ENCODE measurements at regions not wholly inside any gene's neighbourhood (a gene's known extent, or its start where the extent isn't known, plus 50 kb on each side); places are given as distances from the start of the nearest gene placed in this dataset.

DNA sequence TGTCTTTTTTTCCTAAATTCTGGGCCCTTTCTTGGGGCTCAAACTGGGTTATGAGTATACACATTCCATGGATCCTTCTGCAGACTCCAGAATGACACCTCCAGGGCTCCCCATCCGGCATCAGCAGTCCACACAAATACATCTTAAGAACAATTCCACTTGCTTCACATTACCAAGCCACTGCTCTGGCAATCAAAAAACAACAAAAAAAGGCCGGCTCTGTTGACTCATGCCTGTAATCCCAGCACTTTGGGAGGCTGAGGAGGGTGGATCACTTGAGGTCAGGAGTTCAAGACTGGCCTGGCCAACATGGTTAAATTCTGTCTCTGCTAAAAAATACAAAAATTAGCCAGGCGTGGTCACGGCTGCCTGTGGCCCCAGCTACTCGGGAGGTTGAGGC, 49.9 kb upstream of the LPP start:
- H3K4me2 ChIP-seq (ENCODE audit: low read depth, low read length): no peak overlapping the region
- H3K14ac ChIP-seq (replicated peaks; ENCODE audit: low read depth, low read length): no peak overlapping the region
- no peak overlapping the region for H2BK20ac ChIP-seq (ENCODE audit: low read depth, low read length)
- H3K27me3 ChIP-seq (ENCODE audit: control insufficient read depth, insufficient read depth, low read length): peaks cover 2% of the 10 kb centered on the region; the same call in 1 of the 2 replicates
- no peak overlapping the region for H4K5ac ChIP-seq (ENCODE audit: low read depth, low read length)
- no peak overlapping the region for H2AK9ac ChIP-seq (replicated peaks; ENCODE audit: low read depth, low read length, poor library complexity)
- POLR2A ChIA-PET (ENCODE audit: unreplicated experiment): no interaction called here
- H3K18ac ChIP-seq (ENCODE audit: low read depth, low read length): no peak overlapping the region
- dilution Hi-C loops (cut with HindIII; ENCODE audit: low sequenced_read_pairs, unreplicated experiment): no loop called here
- no peak overlapping the region for H3K56ac ChIP-seq (ENCODE audit: extremely low read depth, insufficient read depth, low read length)
- no peaks in the 10 kb centered on the region for H3K79me1 ChIP-seq (ENCODE audit: low read depth in 1 of 2, low read length in 2 of 2)
- H3K4me3 ChIP-seq (ENCODE audit: insufficient read depth, low read depth, low read length): no peak overlapping the region
- H3K9me3 ChIP-seq (ENCODE audit: control insufficient read depth, insufficient read depth, low read length): peaks cover 2% of the 10 kb centered on the region
- ATAC-seq (ENCODE audit: low read depth): peak; percentile 35; the same call in 1 of the 2 replicates
- in situ Hi-C loops (cut with MboI; ENCODE audit: low sequenced_read_pairs): no loop called here
- H2BK120ac ChIP-seq (ENCODE audit: low read depth, low read length): no peak overlapping the region
- intact Hi-C loops (cut with micrococcal nuclease): no loop called here
- H3K9me1 ChIP-seq (ENCODE audit: insufficient read depth, low read length): no peaks in the 10 kb centered on the region
- H4K91ac ChIP-seq (ENCODE audit: insufficient read depth, low read depth, low read length): no peak overlapping the region
- no peak overlapping the region for H2BK15ac ChIP-seq (ENCODE audit: low read depth, low read length)
- H2AK5ac ChIP-seq (ENCODE audit: low read depth, low read length): no peak overlapping the region
- no peak overlapping the region for H2AFZ ChIP-seq (replicated peaks; ENCODE audit: low read length, poor library complexity)
- BruUV-seq (replicated peaks): no TSS peak
- no peak overlapping the region for H3K23ac ChIP-seq (ENCODE audit: low read depth, low read length)
- WGBS, 2 experiments (ENCODE audit: extremely low coverage in 2 of 2, insufficient read length in 1 of 2): no CpG with 5 or more reads among the region's 5 CpGs
- no peak overlapping the region for H2BK5ac ChIP-seq (ENCODE audit: low read depth, low read length, poor library complexity, severe bottlenecking)
- no peak overlapping the region for H3K27ac ChIP-seq (ENCODE audit: insufficient read depth, low read length)
- H3K4me1 ChIP-seq (ENCODE audit: control insufficient read depth, insufficient read depth, low read length): 0 out of 2 replicates have a peak, but pooled peaks cover 2% of the 10 kb centered on the region
- H4K8ac ChIP-seq (ENCODE audit: low read depth in 2 of 2, low read length in 2 of 2): no peak overlapping the region
- no peak overlapping the region for H3K4ac ChIP-seq (ENCODE audit: low read depth, low read length)
- DNase-seq: peak; percentile 25
- H3K9ac ChIP-seq (ENCODE audit: low read depth, low read length): no peak overlapping the region
- CTCF ChIA-PET: no interaction called here
- no peaks in the 10 kb centered on the region for H4K20me1 ChIP-seq (ENCODE audit: insufficient read depth, low read length)
- TF ChIP-seq, protein P1, sequence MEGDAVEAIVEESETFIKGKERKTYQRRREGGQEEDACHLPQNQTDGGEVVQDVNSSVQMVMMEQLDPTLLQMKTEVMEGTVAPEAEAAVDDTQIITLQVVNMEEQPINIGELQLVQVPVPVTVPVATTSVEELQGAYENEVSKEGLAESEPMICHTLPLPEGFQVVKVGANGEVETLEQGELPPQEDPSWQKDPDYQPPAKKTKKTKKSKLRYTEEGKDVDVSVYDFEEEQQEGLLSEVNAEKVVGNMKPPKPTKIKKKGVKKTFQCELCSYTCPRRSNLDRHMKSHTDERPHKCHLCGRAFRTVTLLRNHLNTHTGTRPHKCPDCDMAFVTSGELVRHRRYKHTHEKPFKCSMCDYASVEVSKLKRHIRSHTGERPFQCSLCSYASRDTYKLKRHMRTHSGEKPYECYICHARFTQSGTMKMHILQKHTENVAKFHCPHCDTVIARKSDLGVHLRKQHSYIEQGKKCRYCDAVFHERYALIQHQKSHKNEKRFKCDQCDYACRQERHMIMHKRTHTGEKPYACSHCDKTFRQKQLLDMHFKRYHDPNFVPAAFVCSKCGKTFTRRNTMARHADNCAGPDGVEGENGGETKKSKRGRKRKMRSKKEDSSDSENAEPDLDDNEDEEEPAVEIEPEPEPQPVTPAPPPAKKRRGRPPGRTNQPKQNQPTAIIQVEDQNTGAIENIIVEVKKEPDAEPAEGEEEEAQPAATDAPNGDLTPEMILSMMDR (conservative IDR thresholded peaks at IDR 0.05; ENCODE audit: low read depth, low read length): no peak
- no peak for TF ChIP-seq NFE2L2 (IDR thresholded peaks at IDR 0.05; ENCODE audit: low read depth, low read length)
- no peak for TF ChIP-seq RCOR1 (IDR thresholded peaks at IDR 0.05; ENCODE audit: insufficient replicate concordance, low read length)
- no peak for TF ChIP-seq RFX5 (IDR thresholded peaks at IDR 0.05; ENCODE audit: low read depth, low read length)
- TF ChIP-seq MAZ (IDR thresholded peaks at IDR 0.05; ENCODE audit: borderline replicate concordance, low read depth, low read length): no peak
- TF ChIP-seq FOS (IDR thresholded peaks at IDR 0.05; ENCODE audit: low read depth, low read length): no peak
- H3K36me3 ChIP-seq (ENCODE audit: control insufficient read depth, insufficient read depth, low read length): no peaks in the 10 kb centered on the region

Data from IMR-90 (cell line).